ENCODE measurements at regions not wholly inside any gene's neighbourhood (a gene's known extent, or its start where the extent isn't known, plus 50 kb on each side); places are given as distances from the start of the nearest gene placed in this dataset.

GRCh38 chr5:155101697-155102096, 88.1 kb downstream of the KIF4B start:
- Histone ChIP-seq H3K36me3 (no peaks in the 10 kb centered on the region), H3K27me3 (no peaks in the 10 kb centered on the region), H3K9me3 (no peaks in the 10 kb centered on the region), H3K4me1 (no peaks in the 10 kb centered on the region), H3K27ac (no peak overlapping the region), H3K4me3 (no peak overlapping the region)
- no peak for DNase-seq
- no peak for ATAC-seq
- TF ChIP-seq CTCF (IDR thresholded peaks at IDR 0.05) = no peak
- intact Hi-C loops (cut with DNase I) = no loop called here

DNA sequence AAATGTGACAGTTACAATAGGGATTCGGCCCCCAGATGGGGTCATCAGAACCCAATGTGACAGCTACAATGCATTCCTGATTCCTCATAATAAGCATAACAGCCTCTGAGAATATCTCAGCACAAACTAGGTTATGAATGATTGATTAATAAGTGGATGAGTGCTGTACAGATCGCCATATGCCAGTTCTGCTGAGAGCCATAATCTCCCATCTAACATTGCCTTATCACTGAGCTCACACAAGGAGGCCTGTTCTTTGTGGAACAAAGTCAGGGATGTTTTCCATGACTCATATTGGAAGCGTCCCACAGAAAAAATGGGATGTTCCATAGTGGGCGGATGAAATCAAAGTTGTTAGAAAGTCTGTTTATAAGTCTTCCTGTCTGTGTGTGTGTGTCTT, 89.6 kb downstream of the KIF4B start:
- intact Hi-C loops (cut with DNase I) = no loop called here
- Histone ChIP-seq H3K4me1 (no peaks in the 10 kb centered on the region), H3K36me3 (no peaks in the 10 kb centered on the region), H3K4me3 (no peak overlapping the region), H3K27ac (no peak overlapping the region), H3K27me3 (no peaks in the 10 kb centered on the region), H3K9me3 (no peaks in the 10 kb centered on the region)
- DNase-seq (no peak), ATAC-seq (no peak)
- TF ChIP-seq CTCF (IDR thresholded peaks at IDR 0.05) = no peak

- no peak for DNase-seq
- H3K9me3 ChIP-seq = no peaks in the 10 kb centered on the region
- no peaks in the 10 kb centered on the region for H3K36me3 ChIP-seq
- no peak overlapping the region for H3K27ac ChIP-seq
- no peak overlapping the region for H3K4me3 ChIP-seq
- no peaks in the 10 kb centered on the region for H3K4me1 ChIP-seq
- no peak for TF ChIP-seq CTCF (IDR thresholded peaks at IDR 0.05)
- no peaks in the 10 kb centered on the region for H3K27me3 ChIP-seq
- intact Hi-C loops (cut with DNase I) = no loop called here
- ATAC-seq = no peak
These were observed 90.9 kb downstream of the KIF4B start for GRCh38 chr5:155104441-155104840.

DNA sequence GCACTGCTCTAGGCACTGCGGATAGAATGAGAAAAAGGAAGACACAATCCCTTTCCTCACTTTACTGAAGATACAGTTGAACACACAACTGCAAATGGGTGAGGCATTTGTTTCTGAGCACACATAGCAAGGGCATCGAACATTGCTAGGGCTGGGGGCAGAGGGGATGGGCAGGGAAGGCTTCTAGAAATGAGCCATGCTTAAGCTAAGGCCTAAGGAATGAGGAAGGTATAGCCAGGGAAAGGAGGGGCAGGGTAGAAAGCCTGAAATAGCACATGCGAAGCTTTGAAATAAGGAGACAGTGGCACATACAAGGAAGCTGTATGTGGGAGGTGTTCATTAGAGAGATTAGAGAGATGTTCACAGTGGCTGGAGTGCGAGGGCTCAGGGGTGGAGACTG, 92.7 kb downstream of the KIF4B start:
- H3K36me3 ChIP-seq = no peaks in the 10 kb centered on the region
- ATAC-seq (no peak), DNase-seq (no peak)
- H3K4me1 ChIP-seq = no peaks in the 10 kb centered on the region
- H3K9me3 ChIP-seq = no peaks in the 10 kb centered on the region
- H3K27me3 ChIP-seq = no peaks in the 10 kb centered on the region
- no peak for TF ChIP-seq CTCF (IDR thresholded peaks at IDR 0.05)
- intact Hi-C loops (cut with DNase I) = no loop called here
- no peak overlapping the region for H3K4me3 ChIP-seq
- no peak overlapping the region for H3K27ac ChIP-seq

- Histone ChIP-seq H3K4me1 (no peaks in the 10 kb centered on the region), H3K9me3 (no peaks in the 10 kb centered on the region), H3K27ac (no peak overlapping the region), H3K4me3 (no peak overlapping the region), H3K36me3 (no peaks in the 10 kb centered on the region), H3K27me3 (no peaks in the 10 kb centered on the region)
- TF ChIP-seq CTCF (IDR thresholded peaks at IDR 0.05) = no peak
- ATAC-seq (no peak), DNase-seq (no peak)
- intact Hi-C loops (cut with DNase I) = no loop called here
These were observed 100.3 kb downstream of the KIF4B start for GRCh38 chr5:155113888-155114287.

GRCh38 chr5:155114655-155115054, 101.1 kb downstream of the KIF4B start:
- DNase-seq = no peak
- no peaks in the 10 kb centered on the region for H3K9me3 ChIP-seq
- H3K27me3 ChIP-seq = no peaks in the 10 kb centered on the region
- intact Hi-C loops (cut with DNase I) = no loop called here
- no peaks in the 10 kb centered on the region for H3K4me1 ChIP-seq
- H3K36me3 ChIP-seq = no peaks in the 10 kb centered on the region
- ATAC-seq = peak; percentile 32
- no peak overlapping the region for H3K4me3 ChIP-seq
- no peak overlapping the region for H3K27ac ChIP-seq
- TF ChIP-seq CTCF (IDR thresholded peaks at IDR 0.05) = no peak
